ENCODE measurements at regions not wholly inside any gene's neighbourhood (a gene's known extent, or its start where the extent isn't known, plus 50 kb on each side); places are given as distances from the start of the nearest gene placed in this dataset.

DNA sequence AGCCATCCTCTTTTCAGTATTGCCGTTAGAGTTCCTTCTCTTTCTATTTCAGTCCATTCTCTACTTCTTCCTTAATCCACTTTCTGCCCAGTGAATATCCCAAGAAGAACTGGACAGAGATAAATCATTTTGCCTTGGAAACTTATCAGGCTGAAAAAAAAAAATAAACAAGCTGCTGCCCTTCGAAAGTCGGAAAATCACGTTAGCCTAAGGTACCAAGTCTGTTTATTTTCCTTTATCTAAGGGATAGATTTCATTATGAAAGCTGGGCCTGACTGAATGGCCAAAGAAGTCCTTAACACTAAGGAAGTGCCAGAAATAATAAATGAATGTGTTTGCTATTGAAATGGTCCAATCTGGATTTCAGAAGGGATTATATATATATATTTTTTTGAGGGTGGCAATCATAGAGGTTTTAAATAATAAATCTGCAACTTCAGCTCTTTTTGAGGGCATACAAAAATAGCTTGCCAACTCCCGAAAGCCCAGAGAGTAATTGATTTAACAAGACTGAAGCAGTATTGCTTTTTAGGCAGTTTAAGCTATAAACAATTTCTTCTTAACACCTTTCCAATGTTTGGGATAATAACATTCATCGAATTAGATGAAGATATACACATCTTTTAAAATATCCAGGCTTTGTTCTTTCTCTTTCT is 127.0 kb upstream of the STMND1 start:
- DNase-seq, result no peak

DNA sequence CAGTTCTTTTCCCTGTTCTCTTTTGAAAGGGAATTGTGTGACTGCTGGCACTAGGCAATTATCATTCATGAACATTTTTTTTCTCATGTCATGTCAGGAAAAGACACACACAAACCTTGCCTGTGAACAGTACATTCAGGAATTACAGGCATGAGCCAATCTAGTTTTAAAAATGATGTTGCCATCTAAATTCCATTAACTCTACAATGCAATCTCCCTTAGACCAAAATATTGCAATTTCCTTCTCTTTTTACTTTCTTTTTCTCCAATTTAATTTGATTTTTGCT is 127.5 kb upstream of the STMND1 start:
- no peak for DNase-seq

DNA sequence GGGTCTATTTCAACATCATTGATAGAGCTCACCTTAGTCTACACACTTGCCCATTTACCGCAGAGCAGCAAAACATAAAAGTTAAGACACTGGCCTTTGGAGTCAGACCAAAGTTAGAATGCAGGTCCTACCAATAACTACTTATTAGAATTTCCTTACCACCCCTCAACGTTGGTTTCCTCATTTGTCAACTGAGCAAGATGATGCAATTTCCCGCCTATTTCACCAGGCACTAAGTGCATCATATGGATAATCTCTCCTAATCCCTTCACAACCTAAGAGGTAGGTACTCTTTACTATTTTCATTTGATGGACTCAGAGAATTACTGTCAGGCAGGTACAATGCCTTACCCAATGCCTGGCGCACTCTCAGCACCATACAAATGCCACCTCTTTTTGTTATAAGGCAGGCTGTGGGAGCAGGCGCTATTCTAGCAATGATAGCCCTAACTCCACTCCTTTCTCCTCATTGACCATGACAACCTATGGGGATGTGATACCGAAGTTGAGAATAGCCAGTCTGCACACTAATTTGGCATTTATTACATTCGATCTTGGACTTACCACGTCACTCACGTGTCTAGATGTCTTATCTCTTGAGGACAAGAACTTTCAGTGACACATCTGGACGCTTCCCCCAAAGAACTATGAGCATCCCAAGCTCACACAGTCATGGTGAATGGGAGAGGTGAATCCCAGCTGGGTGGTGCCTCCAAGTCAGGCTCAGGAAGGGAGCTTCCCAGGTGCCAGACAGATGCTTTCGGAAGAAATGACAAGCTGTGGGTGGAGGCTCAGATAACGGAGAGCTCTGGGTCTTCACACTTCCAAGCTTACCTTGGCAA is 128.1 kb upstream of the STMND1 start:
- no peak for DNase-seq

DNA sequence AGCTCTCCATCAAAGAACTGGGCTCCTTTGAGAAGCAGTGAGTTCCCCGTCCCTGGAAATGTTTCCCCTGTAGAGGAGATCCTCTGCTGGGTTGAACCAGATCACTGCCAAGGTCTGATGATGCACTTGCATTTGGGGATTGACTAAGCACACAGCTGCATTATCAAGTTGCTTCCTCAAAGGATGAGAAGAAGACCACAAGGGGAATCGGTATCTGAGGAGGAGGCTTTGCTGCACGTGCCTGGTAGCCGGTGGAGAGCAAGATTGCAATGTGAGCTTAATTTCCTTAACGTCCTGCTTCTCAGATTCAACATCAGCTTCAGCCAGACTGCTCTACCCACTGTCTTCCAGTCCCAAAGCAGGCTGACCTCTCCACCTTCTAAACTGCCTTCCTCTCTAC is 128.8 kb upstream of the STMND1 start:
- no peak for DNase-seq

DNA sequence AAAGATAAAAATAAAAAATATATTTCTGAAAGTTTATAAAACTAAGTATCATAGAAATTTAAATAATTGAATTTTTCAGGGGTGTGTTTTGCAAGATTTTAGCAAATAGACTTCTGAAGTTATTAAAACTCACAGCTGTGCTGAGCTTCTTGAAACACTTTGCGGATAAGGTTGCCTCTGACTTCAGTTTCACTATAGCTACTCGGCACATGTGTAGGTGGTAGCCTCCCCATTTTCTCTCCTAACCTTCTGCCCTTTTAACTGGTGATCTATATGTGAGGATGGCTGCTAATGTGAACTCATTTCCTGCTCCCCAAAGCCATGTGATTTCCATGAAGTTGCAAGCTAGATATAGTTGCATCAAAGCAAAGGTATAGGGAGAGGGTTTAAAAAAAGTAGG is 129.3 kb upstream of the STMND1 start:
- DNase-seq, result no peak

DNA sequence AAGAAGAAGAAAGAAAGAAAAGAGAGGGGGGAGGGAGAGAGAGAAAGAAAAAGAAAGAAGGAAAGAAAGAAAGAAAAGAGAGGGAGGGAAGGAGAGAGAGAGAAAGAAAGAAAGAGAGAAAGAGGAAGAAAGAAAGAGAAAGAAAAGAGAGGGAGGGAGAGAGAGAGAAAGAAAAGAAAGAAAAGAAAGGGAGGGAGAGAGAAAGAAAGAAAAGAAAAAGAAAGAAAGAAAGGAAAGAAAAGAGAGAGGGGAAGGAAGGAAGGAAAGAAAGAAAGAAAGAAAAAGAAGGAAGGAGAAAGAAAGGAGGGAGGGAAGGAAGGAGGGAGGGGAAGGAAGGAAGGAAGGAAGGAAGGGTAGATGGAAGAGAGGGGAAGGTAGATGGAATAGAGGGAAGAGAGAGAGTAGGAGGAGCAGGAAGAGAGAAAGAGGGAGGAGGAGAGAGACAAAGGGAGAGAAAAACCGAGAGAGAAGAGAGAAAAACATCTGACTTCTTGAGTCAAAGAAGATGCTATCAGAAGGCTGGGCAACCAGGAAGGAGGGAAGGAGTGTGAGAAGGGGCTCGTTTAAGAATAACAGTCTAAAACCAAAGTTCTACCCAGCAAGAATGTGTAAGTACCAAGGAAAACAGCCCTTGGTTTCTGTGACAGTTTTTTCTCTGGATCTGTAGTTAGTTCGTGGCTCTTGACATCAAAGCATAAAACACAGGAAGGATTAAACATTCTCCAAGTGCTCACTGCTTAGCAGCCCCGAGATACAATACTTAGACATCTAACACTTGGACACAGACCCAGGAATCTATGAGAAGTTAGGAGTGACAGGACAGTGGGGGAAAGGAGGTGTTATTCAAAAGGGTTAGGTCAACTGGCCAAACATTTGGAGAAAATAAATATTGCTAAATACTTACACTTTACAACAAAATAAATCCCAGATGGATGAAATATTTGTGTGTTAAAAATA is 131.9 kb upstream of the STMND1 start:
- no peak for DNase-seq

DNA sequence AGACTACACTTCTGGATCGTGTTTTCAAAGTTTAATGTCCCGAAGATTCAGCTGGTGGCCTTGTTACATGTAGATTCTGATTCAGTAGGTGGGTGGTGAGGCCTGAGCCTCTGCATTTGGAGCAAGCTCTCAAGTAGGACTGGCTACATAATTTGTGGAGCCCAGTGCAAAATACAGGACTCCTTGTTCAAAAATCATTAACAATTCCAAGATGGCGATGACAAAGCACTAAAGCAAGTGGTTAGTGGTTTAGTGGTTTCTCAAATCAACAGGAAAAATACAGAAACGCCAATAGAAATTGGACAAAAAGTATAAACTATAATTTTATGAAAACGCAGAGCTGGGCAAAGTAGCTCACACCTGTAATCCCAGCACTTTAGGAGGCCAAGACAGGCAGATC is 133.7 kb upstream of the STMND1 start:
- no peak for DNase-seq

DNA sequence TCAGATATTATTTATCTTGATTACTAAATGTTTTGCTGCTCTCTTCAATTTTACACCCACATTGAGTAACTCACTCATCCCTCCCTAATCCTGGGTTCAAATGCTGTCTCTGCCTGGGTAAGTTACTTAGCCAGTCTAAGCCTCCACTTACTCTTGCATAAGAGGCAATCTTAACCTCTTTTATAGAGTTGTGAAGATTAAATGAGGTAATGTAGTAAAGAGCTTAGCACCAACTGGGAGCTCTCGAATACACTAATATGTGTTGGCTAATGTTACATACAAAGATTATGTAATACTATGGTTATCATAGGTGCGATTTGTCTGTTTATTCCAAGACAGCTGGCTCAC is 134.4 kb upstream of the STMND1 start:
- DNase-seq, result no peak

DNA sequence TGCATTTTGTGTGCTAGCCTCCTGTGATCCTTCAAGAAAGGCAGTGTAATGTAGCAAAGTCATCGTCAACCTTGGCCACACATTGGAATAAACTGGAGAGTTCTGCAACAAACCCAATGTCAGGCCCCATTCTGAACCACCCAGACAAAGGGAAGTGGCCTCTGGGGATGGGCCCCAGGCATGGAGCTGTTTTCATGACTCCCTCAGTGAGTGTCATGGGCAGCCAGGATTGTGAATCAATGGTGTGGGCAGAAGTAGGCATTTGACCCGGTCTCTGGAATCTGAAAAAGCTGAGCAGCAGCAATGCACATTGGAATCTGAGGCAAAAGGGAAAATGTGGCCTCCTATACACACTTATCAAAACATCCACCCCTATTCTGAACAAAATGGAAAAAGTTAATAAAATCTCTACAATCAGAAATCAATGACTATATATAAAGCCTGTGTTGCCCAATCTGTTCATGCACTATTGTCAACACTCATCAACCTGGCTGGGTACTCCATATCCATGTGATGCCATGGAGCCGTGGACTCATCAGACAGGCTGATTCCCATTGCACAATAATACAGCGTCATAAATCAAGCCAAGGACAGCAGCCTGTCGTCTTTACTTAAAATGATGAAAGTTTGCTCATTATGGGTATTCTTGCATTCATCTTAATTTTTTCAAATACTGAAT is 134.9 kb upstream of the STMND1 start:
- DNase-seq, result no peak

DNA sequence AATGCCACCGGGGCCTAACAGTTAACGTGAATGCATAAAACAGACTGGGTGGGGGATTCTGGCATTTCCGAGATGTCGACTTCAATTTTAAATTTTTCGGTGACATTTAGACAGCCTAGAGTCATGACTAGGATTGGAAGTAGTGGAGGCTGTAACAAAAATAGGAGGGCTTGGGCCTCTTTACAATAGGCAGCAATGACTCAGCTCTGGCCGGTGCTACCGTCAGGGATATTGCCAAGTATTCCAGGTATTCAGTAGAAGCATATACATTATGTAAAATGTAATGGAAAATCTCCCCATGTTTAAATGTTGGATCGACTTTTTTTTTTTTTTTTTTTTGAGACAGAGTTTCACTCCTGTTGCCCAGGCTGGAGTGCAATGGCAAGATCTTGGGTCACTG is 136.2 kb upstream of the STMND1 start:
- DNase-seq, result no peak

DNA sequence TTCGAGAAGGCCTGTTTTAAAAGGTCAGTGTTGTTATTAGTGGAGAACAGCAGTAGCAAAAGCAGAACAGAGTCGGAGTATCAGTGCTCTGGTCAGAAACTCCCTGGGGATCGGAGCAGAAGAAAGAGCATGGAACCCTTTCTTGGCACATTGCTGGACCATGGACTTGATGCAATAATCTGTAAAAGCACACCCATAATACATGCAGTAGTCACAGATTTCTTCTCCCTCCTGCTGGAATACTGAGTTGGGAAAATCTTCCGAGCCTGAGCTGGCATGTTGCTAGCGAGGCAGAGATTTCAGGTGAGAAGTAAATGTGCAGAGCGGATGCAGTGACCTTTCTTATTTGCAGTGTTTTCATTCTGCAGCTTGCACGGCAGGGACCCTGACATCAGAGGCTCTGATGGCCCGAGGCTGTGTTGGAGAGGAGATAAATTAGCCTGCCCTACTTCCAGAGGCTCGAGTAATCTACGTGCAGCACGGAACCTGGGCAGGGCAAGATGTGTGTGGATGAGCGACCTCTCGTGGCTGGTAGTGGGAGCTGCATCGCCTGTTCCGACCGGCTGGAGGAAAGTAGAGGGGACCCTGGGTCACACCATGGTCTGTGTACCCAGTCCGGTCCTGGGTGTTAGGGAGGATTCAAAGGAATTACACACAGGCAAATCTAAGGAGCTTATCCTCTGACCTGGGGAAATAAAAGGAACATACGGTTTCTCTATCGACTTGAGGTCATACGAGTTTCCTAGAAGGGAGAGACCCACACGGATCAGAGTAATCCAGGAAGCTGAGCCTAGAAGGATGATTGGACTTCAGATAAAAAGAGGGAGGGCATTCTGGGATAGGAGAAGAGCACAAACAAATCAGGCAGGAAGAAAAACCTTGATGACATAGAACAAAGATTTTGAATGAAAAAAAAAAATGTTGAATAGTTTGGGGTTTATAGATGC is 137.0 kb upstream of the STMND1 start:
- peak in 11 of 14 donors; percentile 15 to 69 (median 45) for DNase-seq

DNA sequence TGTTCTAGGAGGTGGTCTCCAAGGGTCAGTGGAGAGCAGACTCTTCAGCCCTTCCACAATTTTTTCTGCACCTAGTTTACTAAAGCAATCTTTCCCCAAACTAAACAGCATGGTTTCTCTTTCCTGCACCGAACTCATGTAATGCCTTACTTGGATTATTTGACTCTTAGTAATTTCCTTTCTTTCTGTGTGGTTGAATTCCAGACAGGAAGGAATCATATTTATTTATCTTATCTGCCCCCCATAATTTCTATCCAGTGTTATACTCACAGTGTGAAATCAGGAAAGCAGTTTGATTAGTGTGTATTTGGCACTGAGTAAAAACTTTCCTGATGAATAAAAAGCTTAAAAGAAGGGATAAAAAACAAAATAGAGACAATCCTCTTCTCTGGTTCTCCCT is 140.3 kb upstream of the STMND1 start:
- no peak for DNase-seq

DNA sequence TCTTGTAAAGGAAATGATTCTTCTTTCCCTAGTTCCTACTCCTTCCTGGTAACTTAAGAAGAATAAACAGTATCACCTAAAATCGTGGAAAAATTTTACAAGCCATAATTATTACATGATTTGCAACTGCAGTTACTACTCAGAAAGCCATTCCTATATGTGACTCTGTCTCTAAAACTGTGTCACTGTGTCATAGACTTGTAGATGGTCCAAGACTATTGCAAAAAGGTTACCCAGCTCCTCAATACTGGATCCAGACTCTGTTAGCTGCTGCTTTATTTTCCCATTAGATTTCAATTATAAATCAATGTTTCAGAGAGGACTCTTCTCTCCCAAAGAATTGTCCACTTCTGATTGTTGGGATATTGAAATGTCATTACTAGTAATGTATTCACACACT is 142.1 kb upstream of the STMND1 start:
- DNase-seq, result no peak

DNA sequence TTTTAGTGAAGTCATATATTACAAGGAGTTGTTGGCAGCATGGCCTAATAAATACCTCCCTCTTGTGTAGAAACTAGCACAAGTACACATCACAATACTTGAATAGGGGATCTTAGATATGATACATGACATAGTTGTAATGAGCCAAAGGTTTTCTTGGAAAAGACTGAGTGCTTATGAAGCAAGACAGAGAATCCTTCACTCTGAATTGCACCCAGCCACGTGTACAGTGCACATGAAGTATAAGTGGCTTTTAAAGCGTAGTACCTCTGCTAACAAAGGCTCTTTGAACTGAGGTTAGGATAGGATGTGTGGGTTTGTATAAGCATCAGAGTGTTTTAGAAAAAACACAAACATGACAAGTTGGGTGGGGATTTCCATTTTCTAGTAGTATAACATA is 145.5 kb upstream of the STMND1 start:
- no peak for DNase-seq

DNA sequence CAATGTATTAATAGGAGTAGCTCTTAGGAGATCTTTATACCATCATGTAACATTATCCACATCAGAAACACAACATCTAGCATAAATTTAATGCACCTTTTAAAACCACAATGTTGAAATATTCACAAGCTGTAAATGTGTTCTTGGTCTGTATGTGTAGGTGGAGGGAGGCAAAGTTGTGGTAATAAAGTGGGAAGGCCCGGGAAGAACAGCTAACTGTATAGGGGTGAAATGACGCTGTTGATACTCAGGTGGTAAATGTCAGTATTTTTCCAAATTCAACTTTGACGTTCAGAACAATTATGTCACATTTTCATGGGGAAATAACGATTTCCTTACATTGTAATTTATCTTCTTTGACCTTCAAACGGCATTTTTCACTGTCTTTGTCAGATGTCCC is 146.0 kb upstream of the STMND1 start:
- no peak for DNase-seq

DNA sequence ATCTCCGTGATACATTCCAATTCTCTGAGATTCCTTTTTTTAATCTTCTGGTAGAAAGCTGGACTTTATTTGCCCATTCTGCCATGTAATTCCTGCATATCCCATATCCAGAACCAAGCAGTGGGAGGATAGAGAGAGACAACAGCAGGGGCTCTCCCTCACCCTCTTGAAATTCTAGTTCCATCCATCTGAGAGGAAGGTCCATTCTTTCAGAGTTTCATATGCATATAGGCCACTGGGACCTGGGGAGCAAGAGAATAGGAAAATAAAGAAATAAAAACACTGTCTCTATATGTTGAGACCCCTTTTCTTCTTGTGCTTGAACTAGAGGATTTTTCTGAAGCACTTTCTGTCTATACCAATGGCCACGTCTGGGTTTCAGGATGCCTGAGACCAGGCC is 147.9 kb upstream of the STMND1 start:
- no peak for DNase-seq

DNA sequence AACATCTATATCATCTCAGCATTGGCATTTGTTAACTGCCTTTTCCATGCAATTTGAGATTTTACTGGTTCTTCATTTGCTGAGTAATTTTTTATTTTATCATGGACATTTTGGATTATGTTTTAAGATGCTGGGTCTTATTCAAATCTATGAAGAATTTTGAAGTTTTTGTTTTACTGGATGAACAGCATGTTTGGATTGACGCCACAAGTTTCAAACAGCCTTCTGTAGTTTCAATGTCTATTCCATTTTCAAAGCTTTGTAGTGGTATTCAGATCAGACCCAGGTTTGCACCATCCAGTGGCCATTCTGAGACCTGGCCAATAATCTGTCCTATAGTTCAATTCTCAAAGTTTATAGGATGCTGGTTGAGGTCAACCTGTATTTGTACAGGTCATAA is 148.4 kb upstream of the STMND1 start:
- DNase-seq, result no peak

DNA sequence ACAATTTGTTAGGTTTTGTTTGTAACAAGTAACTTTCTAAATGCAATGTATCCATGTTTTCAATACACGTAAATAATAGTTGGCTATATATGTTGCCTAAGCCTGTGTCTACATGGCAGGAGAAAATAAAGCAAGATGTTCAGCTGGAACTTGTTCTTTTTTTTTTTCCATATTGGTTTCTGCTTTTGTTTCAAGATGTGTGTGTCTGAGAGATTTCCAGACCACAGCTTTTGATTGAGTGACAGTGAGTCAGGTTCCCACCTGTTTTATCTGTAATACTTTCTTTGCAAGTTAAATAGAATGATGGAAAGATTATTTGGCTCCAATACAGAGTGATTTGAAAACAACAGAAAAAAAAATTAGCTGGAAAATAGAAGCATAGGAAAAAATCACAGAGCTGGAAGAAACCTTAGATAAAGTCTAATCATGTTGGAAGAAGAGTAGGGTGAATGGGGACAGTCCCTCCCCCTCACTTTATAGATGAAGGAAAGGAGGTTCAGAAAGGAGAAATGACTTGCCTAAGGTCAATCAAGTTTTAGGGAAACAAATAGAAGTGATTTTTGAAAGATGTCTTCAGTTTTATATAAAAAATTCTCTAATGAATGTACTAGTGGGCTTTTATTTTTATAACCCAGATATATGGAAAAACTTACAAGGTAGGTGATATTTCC is 150.9 kb upstream of the STMND1 start:
- DNase-seq, result no peak

DNA sequence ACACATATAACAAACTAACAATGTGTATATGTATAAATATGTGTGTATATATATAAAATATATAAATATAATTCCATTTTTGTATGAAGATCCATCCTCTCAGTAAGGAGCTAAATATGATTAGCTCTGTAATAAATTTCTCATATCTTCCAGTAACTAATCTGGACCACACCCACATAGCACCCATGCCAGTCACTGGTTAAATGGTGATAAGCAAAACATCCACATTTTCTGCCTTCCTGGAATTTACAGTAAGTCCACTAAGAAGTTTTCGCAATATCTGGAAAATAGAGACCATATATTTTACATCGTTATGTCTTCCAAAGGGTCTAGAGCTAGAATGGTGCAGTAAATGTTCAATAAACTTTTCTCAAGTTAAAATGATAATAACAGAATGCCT is 151.5 kb upstream of the STMND1 start:
- DNase-seq, result no peak

DNA sequence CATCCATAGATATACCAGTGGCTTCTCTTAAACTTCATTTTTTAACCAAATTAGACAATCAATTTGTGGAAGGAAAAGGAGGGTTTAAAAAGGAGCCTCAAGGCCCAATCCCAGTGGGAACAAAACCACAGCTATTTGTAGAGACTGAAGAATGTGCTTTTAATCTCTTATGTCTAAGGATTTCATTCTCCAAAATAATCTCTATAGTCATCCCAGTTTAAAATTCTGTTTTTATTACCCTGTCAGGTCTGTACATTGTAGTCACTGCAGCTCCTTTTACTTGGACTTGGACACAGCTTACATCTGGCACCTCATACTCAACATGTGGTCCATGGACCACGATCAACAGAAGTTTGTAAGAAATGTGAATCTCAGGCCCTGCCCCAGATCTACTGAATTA is 152.1 kb upstream of the STMND1 start:
- no peak for DNase-seq

DNA sequence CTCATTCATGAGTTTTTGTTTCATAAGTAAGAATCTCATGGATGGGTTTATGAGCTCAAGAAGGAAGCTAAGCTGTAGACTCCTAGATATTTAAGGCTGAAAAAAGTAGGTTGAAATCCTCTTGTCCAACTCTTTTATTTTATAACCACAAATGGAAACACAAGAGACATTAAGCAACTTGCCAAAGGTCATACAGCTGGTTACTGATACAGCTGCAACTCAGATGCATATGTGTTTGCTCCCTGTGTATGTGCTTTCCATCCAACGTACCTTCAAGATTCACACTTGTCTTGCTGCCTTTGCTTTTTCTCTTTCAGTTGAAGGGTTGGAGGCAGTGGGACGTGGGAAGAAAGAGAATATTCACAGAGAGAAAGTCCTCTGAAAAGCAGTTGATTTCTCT is 153.5 kb upstream of the STMND1 start:
- DNase-seq, result no peak

Measured in C1 segment of cervical spinal cord (tissue), 14 donors.